Loucy (cell line): ENCODE measurements at regions not wholly inside any gene's neighbourhood (a gene's known extent, or its start where the extent isn't known, plus 50 kb on each side); places are given as distances from the start of the nearest gene placed in this dataset.

Experiments used
- CTCF ChIP-seq: fragments of 200-600 bp; sonication (generic); conservative IDR thresholded peaks from 2 replicates; pipeline ENCODE4 v1.5.1; 2014; ENCODE audit warnings: mild to moderate bottlenecking, antibody characterized with exemption, low read length
- EZH2phosphoT487 ChIP-seq: fragments of 200-600 bp; IDR thresholded peaks from 2 replicates; pipeline ENCODE4 v1.6.1; 2018; ENCODE audit warnings: antibody characterized with exemption, mild to moderate bottlenecking, moderate library complexity, borderline replicate concordance

- TF ChIP-seq CTCF (no peak), EZH2phosphoT487 (no peak)
Observed at GRCh38 chr3:82816086-82816485, 1054.6 kb upstream of the GBE1 start.
